ENCODE measurements at regions not wholly inside any gene's neighbourhood (a gene's known extent, or its start where the extent isn't known, plus 50 kb on each side); places are given as distances from the start of the nearest gene placed in this dataset.
A peak's percentile ranks its signal among the peaks of the same experiment; 100 is the strongest.

DNA sequence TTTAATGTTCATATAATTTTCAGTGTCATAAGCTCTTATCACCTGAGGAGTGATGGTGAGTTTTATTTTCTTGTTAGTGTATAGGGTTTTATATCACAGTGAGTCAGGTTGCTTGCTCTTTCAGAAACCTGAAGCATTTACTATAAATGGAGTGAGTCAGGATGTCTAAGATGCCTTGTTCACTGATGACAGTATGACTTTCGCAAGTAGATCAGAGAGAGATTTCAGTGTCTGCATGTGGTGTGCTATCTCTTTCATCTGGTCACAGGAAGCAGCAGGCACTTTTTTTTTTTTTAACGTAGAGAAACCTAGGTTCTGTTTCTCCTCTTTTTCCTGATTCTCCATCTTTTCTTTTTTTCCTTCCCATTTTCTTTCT, 237.1 kb downstream of the DMRTA1 start:
- FAIRE-seq, result no peak

DNA sequence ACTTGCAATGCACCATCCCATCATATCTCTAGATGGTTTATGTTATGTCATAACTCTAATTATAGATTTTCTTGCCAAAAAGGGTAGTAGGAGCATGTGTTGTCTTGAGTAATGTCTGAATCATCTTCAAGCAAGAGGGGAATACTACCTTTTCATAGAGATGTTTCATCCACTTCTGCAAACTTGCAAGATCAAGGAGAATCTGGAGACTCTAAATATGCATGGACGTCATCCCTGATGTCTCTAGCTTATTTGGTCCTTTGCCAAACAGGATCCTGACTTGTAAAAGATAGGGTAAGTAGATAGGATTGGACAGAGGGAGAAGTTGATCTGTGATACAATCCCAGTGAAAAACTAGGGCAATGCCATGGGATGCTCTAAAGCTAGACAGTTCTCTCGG, 246.5 kb downstream of the DMRTA1 start:
- DNase-seq (ENCODE audit: low read depth), result peak; percentile 3
- no peak for TF ChIP-seq CTCF (IDR thresholded peaks at IDR 0.05; ENCODE audit: insufficient read depth, low read length, severe bottlenecking)
- FAIRE-seq, result no peak
- H3K27me3 ChIP-seq (ENCODE audit: control insufficient read depth, insufficient read depth, low read length), result no peaks in the 10 kb centered on the region
- no peaks in the 10 kb centered on the region for H3K36me3 ChIP-seq (ENCODE audit: control insufficient read depth, insufficient read depth, low read length)
- no peak overlapping the region for H3K4me3 ChIP-seq (ENCODE audit: low read depth, low read length)

More for the DNA sequence above, 237.1 kb downstream of the DMRTA1 start:
- Histone ChIP-seq H3K4me3 (ENCODE audit: low read depth, low read length) (no peak overlapping the region), H3K27me3 (ENCODE audit: control insufficient read depth, insufficient read depth, low read length) (no peaks in the 10 kb centered on the region), H3K36me3 (ENCODE audit: control insufficient read depth, insufficient read depth, low read length) (no peaks in the 10 kb centered on the region)
- TF ChIP-seq CTCF (IDR thresholded peaks at IDR 0.05; ENCODE audit: insufficient read depth, low read length, severe bottlenecking), result no peak
- DNase-seq (ENCODE audit: low read depth), result peak; percentile 70

- no peak for FAIRE-seq
- no peak for TF ChIP-seq CTCF (IDR thresholded peaks at IDR 0.05; ENCODE audit: insufficient read depth, low read length, severe bottlenecking)
- DNase-seq (ENCODE audit: low read depth), result no peak
Measured at GRCh38 chr9:22700171-22700570, 253.5 kb downstream of the DMRTA1 start.

DNA sequence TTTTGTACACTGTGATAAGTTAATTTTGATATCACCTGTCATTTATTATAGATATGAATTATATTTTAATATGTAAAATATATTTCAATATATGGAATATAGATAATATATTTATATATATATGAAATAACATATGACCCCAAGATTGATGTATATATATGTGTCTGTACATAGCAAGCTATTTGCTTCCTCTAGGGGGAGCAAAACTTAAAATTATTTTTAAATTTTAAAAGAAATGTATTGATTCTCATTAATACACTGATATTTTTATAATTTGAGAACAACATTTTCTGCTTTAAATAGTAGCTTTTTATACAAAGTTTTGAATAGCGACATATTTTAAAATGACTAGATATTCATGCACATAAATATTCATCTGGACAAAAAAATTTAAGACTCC, 272.0 kb downstream of the DMRTA1 start:
- Histone ChIP-seq H3K36me3 (ENCODE audit: control insufficient read depth, insufficient read depth, low read length) (no peaks in the 10 kb centered on the region), H3K27me3 (ENCODE audit: control insufficient read depth, insufficient read depth, low read length) (no peaks in the 10 kb centered on the region), H3K4me3 (ENCODE audit: low read depth, low read length) (no peak overlapping the region)
- FAIRE-seq, result no peak
- no peak for TF ChIP-seq CTCF (IDR thresholded peaks at IDR 0.05; ENCODE audit: insufficient read depth, low read length, severe bottlenecking)
- DNase-seq (ENCODE audit: low read depth), result no peak

More at GRCh38 chr9:22700171-22700570, 253.5 kb downstream of the DMRTA1 start:
- no peaks in the 10 kb centered on the region for H3K27me3 ChIP-seq (ENCODE audit: control insufficient read depth, insufficient read depth, low read length)
- H3K4me3 ChIP-seq (ENCODE audit: low read depth, low read length), result no peak overlapping the region
- no peaks in the 10 kb centered on the region for H3K36me3 ChIP-seq (ENCODE audit: control insufficient read depth, insufficient read depth, low read length)

GRCh38 chr9:22722492-22722891, 275.9 kb downstream of the DMRTA1 start:
- Histone ChIP-seq H3K36me3 (ENCODE audit: control insufficient read depth, insufficient read depth, low read length) (no peaks in the 10 kb centered on the region), H3K4me3 (ENCODE audit: low read depth, low read length) (no peak overlapping the region), H3K27me3 (ENCODE audit: control insufficient read depth, insufficient read depth, low read length) (no peaks in the 10 kb centered on the region)
- FAIRE-seq (no peak), DNase-seq (ENCODE audit: low read depth) (peak; percentile 4)
- TF ChIP-seq CTCF (IDR thresholded peaks at IDR 0.05; ENCODE audit: insufficient read depth, low read length, severe bottlenecking), result no peak

- no peak for TF ChIP-seq CTCF (IDR thresholded peaks at IDR 0.05; ENCODE audit: insufficient read depth, low read length, severe bottlenecking)
- H3K4me3 ChIP-seq (ENCODE audit: low read depth, low read length), result no peak overlapping the region
- no peaks in the 10 kb centered on the region for H3K36me3 ChIP-seq (ENCODE audit: control insufficient read depth, insufficient read depth, low read length)
- FAIRE-seq, result no peak
- no peak for DNase-seq (ENCODE audit: low read depth)
- no peaks in the 10 kb centered on the region for H3K27me3 ChIP-seq (ENCODE audit: control insufficient read depth, insufficient read depth, low read length)
Measured at GRCh38 chr9:22731786-22732185, 285.2 kb downstream of the DMRTA1 start.
